Thyroid gland (tissue), 4 donors: ENCODE measurements at regions not wholly inside any gene's neighbourhood (a gene's known extent, or its start where the extent isn't known, plus 50 kb on each side); places are given as distances from the start of the nearest gene placed in this dataset.

Experiments used
- DNase-seq, 2 donors: peaks; one replicate each; pipeline ENCODE4 v3.0.0-alpha.2; 2019
- H3K27ac ChIP-seq, 3 donors: fragments of 200-600 bp; sonication (generic); 1 replicate in 2 of 3; 2 replicates in 1 of 3; pipeline ENCODE4 v1.5.1; 2016 to 2019; ENCODE audit warnings: mild to moderate bottlenecking in 1 of 3, moderate library complexity in 1 of 3
- H3K27me3 ChIP-seq: fragments of 200-600 bp; sonication (generic); one replicate; pipeline ENCODE4 v1.5.1; 2019
- H3K36me3 ChIP-seq, 2 donors: fragments of 200-600 bp; sonication (generic); one replicate each; pipeline ENCODE4 v1.5.1; 2016 to 2019
- H3K4me1 ChIP-seq, 2 donors: fragments of 200-600 bp; sonication (generic); one replicate each; pipeline ENCODE4 v1.5.1; 2017 to 2019
- H3K4me3 ChIP-seq, 3 donors: fragments of 200-600 bp; sonication (generic); replicated peaks in 1 of 3; 1 replicate in 2 of 3; 2 replicates in 1 of 3; pipeline ENCODE4 v1.5.1; 2016; ENCODE audit warnings: mild to moderate bottlenecking in 1 of 3
- H3K9me3 ChIP-seq: fragments of 200-600 bp; sonication (generic); one replicate; pipeline ENCODE4 v1.5.1; 2017
- POLR2A ChIP-seq, 2 donors: fragments of 450-650 bp; IDR thresholded peaks; one replicate each; pipeline ENCODE4 v1.6.1; 2017; ENCODE audit warnings: antibody characterized with exemption in 2 of 2, mild to moderate bottlenecking in 2 of 2, moderate library complexity in 1 of 2
- WGBS, 2 donors: methylation state at CpG; one replicate each; pipeline ENCODE4 v1.1.5; 2017; 5-methylcytosine and 5-hydroxymethylcytosine counted together
- intact Hi-C: fragments of 100-400 bp; cut with DNase I; formaldehyde crosslinking; loops from one replicate; pipeline ENCODE4 v1.15.1; 2023
- TF ChIP-seq, protein P1 (sequence below), 6 experiments: fragments of 200-600 bp in 3 of 6; fragments of 450-650 bp in 3 of 6; sonication (generic) in 3 of 6; IDR thresholded peaks; one replicate each; pipeline ENCODE4 v1.5.1; 2016 to 2019; ENCODE audit warnings: antibody characterized with exemption in 6 of 6, mild to moderate bottlenecking in 2 of 6, inconsistent platforms in 1 of 6, moderate library complexity in 1 of 6

DNA sequence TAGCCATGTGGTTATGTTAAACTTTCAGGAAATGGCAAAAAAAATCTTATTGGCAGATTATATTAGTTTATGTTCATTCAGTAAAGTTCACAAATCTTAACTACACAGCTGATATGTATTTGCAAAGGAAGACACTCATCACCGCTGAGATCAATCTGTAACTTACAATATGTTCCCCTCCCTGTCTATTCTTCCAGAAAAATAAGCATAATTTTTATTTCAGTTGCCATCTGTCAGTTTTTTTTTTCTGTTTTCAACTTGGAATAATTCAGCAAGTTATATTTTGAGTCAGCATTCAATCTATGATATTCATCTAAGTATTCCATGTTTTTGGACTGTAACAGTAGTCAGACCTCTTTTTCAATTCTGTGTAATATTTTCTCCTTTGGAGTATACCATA lies 1019.9 kb upstream of the PTPRD start:
- H3K9me3 ChIP-seq: no peaks in the 10 kb centered on the region
- WGBS, 2 donors: 91 to 98% methylated on average over 1 of the region's 1 CpG
- TF ChIP-seq POLR2A (IDR thresholded peaks at IDR 0.05): no peak
- TF ChIP-seq, protein P1, sequence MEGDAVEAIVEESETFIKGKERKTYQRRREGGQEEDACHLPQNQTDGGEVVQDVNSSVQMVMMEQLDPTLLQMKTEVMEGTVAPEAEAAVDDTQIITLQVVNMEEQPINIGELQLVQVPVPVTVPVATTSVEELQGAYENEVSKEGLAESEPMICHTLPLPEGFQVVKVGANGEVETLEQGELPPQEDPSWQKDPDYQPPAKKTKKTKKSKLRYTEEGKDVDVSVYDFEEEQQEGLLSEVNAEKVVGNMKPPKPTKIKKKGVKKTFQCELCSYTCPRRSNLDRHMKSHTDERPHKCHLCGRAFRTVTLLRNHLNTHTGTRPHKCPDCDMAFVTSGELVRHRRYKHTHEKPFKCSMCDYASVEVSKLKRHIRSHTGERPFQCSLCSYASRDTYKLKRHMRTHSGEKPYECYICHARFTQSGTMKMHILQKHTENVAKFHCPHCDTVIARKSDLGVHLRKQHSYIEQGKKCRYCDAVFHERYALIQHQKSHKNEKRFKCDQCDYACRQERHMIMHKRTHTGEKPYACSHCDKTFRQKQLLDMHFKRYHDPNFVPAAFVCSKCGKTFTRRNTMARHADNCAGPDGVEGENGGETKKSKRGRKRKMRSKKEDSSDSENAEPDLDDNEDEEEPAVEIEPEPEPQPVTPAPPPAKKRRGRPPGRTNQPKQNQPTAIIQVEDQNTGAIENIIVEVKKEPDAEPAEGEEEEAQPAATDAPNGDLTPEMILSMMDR (IDR thresholded peaks at IDR 0.05): no peak
- intact Hi-C loops: no loop called here
- no peaks in the 10 kb centered on the region for H3K27me3 ChIP-seq
- no peaks in the 10 kb centered on the region for H3K4me1 ChIP-seq
- H3K27ac ChIP-seq: no peak overlapping the region
- H3K36me3 ChIP-seq: no peaks in the 10 kb centered on the region
- DNase-seq: no peak
- no peak overlapping the region for H3K4me3 ChIP-seq

DNA sequence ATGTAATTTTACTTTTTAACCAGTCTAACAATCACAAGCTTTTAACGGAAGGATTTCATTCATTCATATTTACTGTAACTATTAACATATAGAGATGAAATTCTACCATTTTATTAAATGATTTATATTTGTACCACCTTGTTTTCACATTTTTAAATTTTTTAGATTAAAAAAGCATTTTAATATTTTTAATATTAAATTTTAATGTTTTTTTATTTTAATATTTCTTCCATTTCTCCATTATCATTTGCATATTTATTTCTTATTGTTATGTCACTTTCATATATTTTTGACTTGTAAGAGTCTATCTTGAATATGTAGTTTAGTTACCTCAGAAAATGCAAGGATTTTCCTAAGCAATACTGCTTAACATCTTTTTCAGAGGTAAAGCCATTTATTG lies 1034.0 kb upstream of the PTPRD start:
- TF ChIP-seq POLR2A (IDR thresholded peaks at IDR 0.05): no peak
- TF ChIP-seq, protein P1 (IDR thresholded peaks at IDR 0.05): no peak
- DNase-seq: no peak
- 95 to 99% methylated on average over 1 of the region's 1 CpG for WGBS, 2 donors
- no peak overlapping the region for H3K27ac ChIP-seq
- H3K4me1 ChIP-seq: no peaks in the 10 kb centered on the region
- no peaks in the 10 kb centered on the region for H3K36me3 ChIP-seq
- no peaks in the 10 kb centered on the region for H3K27me3 ChIP-seq
- no peaks in the 10 kb centered on the region for H3K9me3 ChIP-seq
- H3K4me3 ChIP-seq: no peak overlapping the region
- intact Hi-C loops: no loop called here

DNA sequence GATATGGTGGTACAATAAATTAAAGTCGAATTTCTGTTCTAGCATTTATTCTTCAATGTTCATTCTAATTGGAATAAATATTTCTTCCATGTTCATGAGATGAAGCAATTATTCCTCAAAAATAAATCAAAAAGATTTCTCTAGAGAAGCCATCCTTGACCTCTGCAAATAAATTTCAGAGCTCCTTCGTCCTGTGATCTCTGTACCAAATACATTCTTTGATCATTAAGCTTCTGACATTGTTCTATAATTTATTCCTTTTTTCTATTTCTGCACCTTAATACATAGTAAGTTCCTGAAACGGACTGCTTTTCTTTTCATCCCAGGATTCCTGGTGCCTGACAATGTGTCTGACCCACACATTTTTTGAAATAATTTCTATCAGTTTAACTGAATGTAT lies 1039.3 kb upstream of the TYRP1 start:
- Histone ChIP-seq H3K4me3 (no peak overlapping the region), H3K27me3 (no peaks in the 10 kb centered on the region), H3K27ac (no peak overlapping the region), H3K4me1 (no peaks in the 10 kb centered on the region), H3K36me3 (no peaks in the 10 kb centered on the region), H3K9me3 (no peaks in the 10 kb centered on the region)
- 81 to 84% methylated on average over 3 of the region's 3 CpGs for WGBS, 2 donors
- no peak for DNase-seq
- no peak for TF ChIP-seq POLR2A (IDR thresholded peaks at IDR 0.05)
- TF ChIP-seq, protein P1 (IDR thresholded peaks at IDR 0.05): no peak
- intact Hi-C loops: no loop called here

DNA sequence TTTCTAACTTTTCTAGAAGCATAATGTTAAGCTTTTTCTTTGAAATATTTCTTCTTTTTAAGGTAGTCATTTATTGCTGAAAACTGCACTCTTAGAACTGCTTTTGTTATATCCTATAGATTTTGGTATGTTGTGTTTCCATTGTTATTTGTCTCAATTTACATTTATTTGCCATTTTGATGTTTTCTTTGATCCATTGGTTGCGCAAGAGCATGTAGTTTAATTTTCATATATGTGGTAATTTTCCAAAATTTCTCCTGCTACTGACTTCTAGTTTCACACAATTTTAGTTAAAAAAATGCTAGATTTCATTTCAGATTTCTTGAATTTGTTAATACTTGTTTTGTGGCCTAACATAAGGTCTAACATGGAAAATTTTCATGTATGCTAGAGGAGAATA lies 1029.3 kb upstream of the TYRP1 start:
- H3K4me1 ChIP-seq: no peaks in the 10 kb centered on the region
- no peak for TF ChIP-seq POLR2A (IDR thresholded peaks at IDR 0.05)
- TF ChIP-seq, protein P1 (IDR thresholded peaks at IDR 0.05): no peak
- H3K9me3 ChIP-seq: no peaks in the 10 kb centered on the region
- no peak for DNase-seq
- H3K27me3 ChIP-seq: no peaks in the 10 kb centered on the region
- 96 to 97% methylated on average over 1 of the region's 1 CpG for WGBS, 2 donors
- no peak overlapping the region for H3K27ac ChIP-seq
- H3K36me3 ChIP-seq: no peaks in the 10 kb centered on the region
- no peak overlapping the region for H3K4me3 ChIP-seq
- intact Hi-C loops: no loop called here

DNA sequence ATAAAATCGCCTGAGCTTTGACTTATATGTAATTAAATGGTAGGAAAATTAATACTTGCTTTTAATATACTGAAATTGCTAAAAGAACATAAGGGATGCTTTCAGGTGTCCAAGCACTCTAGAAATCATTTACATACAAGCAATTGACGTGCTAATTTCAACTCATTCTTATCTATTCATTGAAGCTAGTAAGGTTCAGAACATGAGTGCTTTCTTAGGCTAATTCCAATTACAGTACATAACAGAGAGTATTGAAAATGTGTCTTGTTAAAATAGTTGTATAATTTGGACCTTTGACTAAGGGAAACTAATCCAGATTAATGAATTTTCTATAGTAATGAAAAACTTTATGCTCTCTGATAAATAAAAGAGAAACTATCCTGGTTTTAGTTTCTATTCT lies 1016.4 kb upstream of the TYRP1 start:
- intact Hi-C loops: no loop called here

More for the DNA sequence above, 1016.4 kb upstream of the TYRP1 start:
- no peak for DNase-seq
- TF ChIP-seq, protein P1 (IDR thresholded peaks at IDR 0.05): no peak
- TF ChIP-seq POLR2A (IDR thresholded peaks at IDR 0.05): no peak
- WGBS, 2 donors: 88% methylated on average over 2 of the region's 2 CpGs
- no peaks in the 10 kb centered on the region for H3K9me3 ChIP-seq
- no peaks in the 10 kb centered on the region for H3K36me3 ChIP-seq
- no peaks in the 10 kb centered on the region for H3K27me3 ChIP-seq
- H3K4me3 ChIP-seq: no peak overlapping the region
- no peak overlapping the region for H3K27ac ChIP-seq
- H3K4me1 ChIP-seq: no peaks in the 10 kb centered on the region
